Heart left ventricle (tissue), 16 donors: ENCODE measurements at regions not wholly inside any gene's neighbourhood (a gene's known extent, or its start where the extent isn't known, plus 50 kb on each side); places are given as distances from the start of the nearest gene placed in this dataset.
A peak's percentile ranks its signal among the peaks of the same experiment; 100 is the strongest.

Source experiments
- ATAC-seq, 4 donors: fragments of 200-7000 bp; cut with Tn5 transposase; one replicate each; pipeline ENCODE4 v1.9.1; 2020 to 2022; ENCODE audit warnings: moderate library complexity in 4 of 4, mild to moderate bottlenecking in 3 of 4, moderate number of reproducible peaks in 1 of 4
- DNase-seq, 5 donors: peaks; one replicate each; pipeline ENCODE4 v3.0.0-alpha.2; 2020
- H3K27ac ChIP-seq, 12 donors: fragments of 200-600 bp; sonication (generic) in 4 of 12; one replicate each; pipeline versions ENCODE4 v1.5.0 to v1.8.0; 2016 to 2022; ENCODE audit warnings: mild to moderate bottlenecking in 2 of 12
- H3K27me3 ChIP-seq, 9 donors: fragments of 200-600 bp; sonication (generic) in 2 of 9; one replicate each; pipeline versions ENCODE4 v1.5.1 to v1.8.0; 2016 to 2022; ENCODE audit warnings: mild to moderate bottlenecking in 3 of 9
- H3K36me3 ChIP-seq, 9 donors: fragments of 200-600 bp; sonication (generic) in 2 of 9; one replicate each; pipeline versions ENCODE4 v1.5.0 to v1.8.0; 2018 to 2022; ENCODE audit warnings: mild to moderate bottlenecking in 2 of 9
- H3K4me1 ChIP-seq, 12 donors: fragments of 200-600 bp; sonication (generic) in 4 of 12; one replicate each; pipeline versions ENCODE4 v1.5.0 to v1.8.0; 2016 to 2022; ENCODE audit warnings: mild to moderate bottlenecking in 3 of 12
- H3K4me3 ChIP-seq, 12 donors: fragments of 200-600 bp; sonication (generic) in 4 of 12; one replicate each; pipeline versions ENCODE4 v1.5.0 to v1.8.0; 2017 to 2022; ENCODE audit warnings: mild to moderate bottlenecking in 9 of 12, moderate library complexity in 4 of 12
- H3K9me3 ChIP-seq, 12 donors: fragments of 200-600 bp; sonication (generic) in 4 of 12; one replicate each; pipeline versions ENCODE4 v1.5.0 to v1.8.0; 2016 to 2022; ENCODE audit warnings: mild to moderate bottlenecking in 1 of 12
- CTCF ChIP-seq, 12 donors: fragments of 200-600 bp; sonication (generic) in 4 of 12; IDR thresholded peaks; one replicate each; pipeline versions ENCODE4 v1.5.0 to v1.8.0; 2018 to 2022; ENCODE audit warnings: antibody characterized with exemption in 12 of 12, mild to moderate bottlenecking in 5 of 12
- POLR2A ChIP-seq, 2 donors: fragments of 450-650 bp; IDR thresholded peaks; one replicate each; pipeline ENCODE4 v1.6.1; 2017; ENCODE audit warnings: antibody characterized with exemption in 2 of 2, mild to moderate bottlenecking in 2 of 2, moderate library complexity in 2 of 2
- WGBS, 4 donors: extraction: QIAGEN DNeasy Blood & Tissue Kit in 2 of 4; methylation state at CpG; one replicate each; pipeline versions ENCODE4 v1.1.5 to v1.1.7; 2013 to 2018; 5-methylcytosine and 5-hydroxymethylcytosine counted together
- intact Hi-C, 10 donors: fragments of 100-400 bp; cut with DNase I; formaldehyde crosslinking; loops; one replicate each; pipeline versions ENCODE4 v1.11.1 to v1.14.2; 2022
- donor health status: ischemic (EF 13 %, LVEDD 7.1; RV severe dilation, severe dysfunction).
- donor health status: healthy with polysubstance abuse.
- donor health status: DM: no; HTN: yes; CAD: no.
- donor health status: DM: no; HTN: no; CAD: no.
- donor health status: ischemic (EF 25% LVEDD 6.9; RV normal size, moderate dysfunction).
- donor health status: ischemic (EF 25% LVEDD 5.7; RV mildly dilated, moderate dysfunction).
- donor health status: healthy.
- donor health status: DM: yes; HTN: yes; CAD: no.
- donor health status: ischemic (EF 35%, LVEDD 5.7; RV mildly dilated, moderate dysfunction).
- donor health status: nonischemic (EF 11% LVEDD 7.7; RV severe dilation, severe dysfunction).
- donor health status: DM: yes; HTN: yes; CAD: no.
- donor health status: PGD.
- donor health status: ischemic (EF 29% LVEDD 5.4; RV normal size, mild dysfunction).
- donor health status: nonischemic (EF 23%, LVEDD 6.1; RV moderate dilation, normal function).

DNA sequence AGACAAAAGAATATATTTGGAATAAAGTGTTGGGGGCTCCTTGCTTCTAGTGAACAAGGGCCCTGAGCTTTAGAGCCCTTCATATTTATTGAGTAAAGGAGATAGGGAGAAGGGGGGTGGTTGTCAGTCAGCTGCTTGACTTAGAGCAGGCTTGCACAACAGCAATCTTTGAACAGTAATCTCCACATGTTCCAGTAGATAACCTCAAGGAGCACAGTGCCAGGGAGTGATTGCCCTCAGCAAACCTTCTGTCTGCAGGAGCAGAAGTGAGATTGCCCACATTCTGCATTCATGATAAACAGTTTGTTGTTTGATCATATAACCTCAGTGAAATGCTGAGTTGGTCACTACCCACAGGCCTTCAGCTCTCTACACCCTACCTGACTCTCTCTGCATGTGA lies 205.8 kb upstream of the CXCL13 start:
- no peak for DNase-seq
- H3K9me3 ChIP-seq = no peaks in the 10 kb centered on the region
- TF ChIP-seq CTCF (IDR thresholded peaks at IDR 0.05) (no peak), POLR2A (IDR thresholded peaks at IDR 0.05) (no peak)
- H3K4me1 ChIP-seq = no peaks in the 10 kb centered on the region
- peaks cover 0 to under 1% (median 0%) of the 10 kb centered on the region in 9 donors for H3K27me3 ChIP-seq
- intact Hi-C loops = no loop called here
- no peak overlapping the region for H3K27ac ChIP-seq
- H3K36me3 ChIP-seq = no peaks in the 10 kb centered on the region
- no peak for ATAC-seq
- no peak overlapping the region for H3K4me3 ChIP-seq

DNA sequence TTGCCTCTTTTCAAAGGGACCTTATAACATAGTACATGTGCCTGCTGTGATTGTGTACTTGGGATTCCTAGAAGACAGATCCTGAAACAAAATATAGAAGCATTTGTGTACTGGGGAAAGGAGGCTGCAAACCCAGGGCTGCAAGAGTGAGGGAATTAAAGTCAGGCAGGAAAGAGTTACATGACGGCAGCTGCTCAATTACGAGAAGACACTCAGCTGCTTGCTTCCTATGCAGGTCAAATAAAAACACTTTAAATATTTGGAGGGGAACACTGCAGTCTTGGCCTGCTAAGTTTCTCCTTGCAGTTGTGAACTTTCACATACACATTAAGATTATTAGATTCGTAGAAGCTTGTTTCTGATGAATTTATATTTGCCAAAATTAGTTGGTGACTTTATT lies 191.9 kb upstream of the CXCL13 start:
- ATAC-seq = no peak
- TF ChIP-seq POLR2A (IDR thresholded peaks at IDR 0.05) = no peak
- TF ChIP-seq CTCF (IDR thresholded peaks at IDR 0.05) = no peak
- no peak overlapping the region for H3K4me3 ChIP-seq
- no peaks in the 10 kb centered on the region for H3K4me1 ChIP-seq
- 32 to 40% (median 38%) methylated on average over 3 of the region's 3 CpGs for whole genome bisulfite sequencing, 4 donors
- peaks cover 0 to 4% (median 0%) of the 10 kb centered on the region in 9 donors for H3K27me3 ChIP-seq
- H3K27ac ChIP-seq = no peak overlapping the region
- no peak for DNase-seq
- no peaks in the 10 kb centered on the region for H3K9me3 ChIP-seq
- H3K36me3 ChIP-seq = no peaks in the 10 kb centered on the region
- intact Hi-C loops = no loop called here

- peaks cover 0 to 4% (median 0%) of the 10 kb centered on the region in 9 donors for H3K27me3 ChIP-seq
- H3K27ac ChIP-seq = no peak overlapping the region
- H3K36me3 ChIP-seq = no peaks in the 10 kb centered on the region
- TF ChIP-seq POLR2A (IDR thresholded peaks at IDR 0.05) (no peak), CTCF (IDR thresholded peaks at IDR 0.05) (no peak)
- no peak for DNase-seq
- no peaks in the 10 kb centered on the region for H3K9me3 ChIP-seq
- ATAC-seq = no peak
- no peak overlapping the region for H3K4me3 ChIP-seq
- intact Hi-C loops = no loop called here
- H3K4me1 ChIP-seq = no peaks in the 10 kb centered on the region
Measured at GRCh38 chr4:77415689-77416088, 189.9 kb upstream of the CXCL13 start.

DNA sequence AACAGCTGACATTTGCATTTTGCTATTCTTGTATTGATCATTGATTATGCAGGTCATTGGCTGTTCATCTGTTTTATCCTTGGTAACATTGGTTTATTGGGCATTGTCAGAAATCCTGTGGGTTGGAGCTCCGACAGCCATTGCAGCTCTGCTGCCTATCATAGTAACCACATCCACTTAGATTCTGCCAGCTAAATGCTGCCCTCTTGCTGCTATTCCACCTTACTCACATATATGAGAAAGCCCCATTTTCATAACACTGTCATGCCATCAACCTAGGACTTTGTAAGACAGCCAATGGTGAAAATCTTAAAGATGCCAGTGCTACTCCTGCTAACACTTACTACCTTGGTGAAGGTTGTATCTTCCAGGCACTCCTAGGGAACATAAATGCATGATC lies 187.3 kb upstream of the CXCL13 start:
- peak in 1 of 12 donors; percentile 18 for TF ChIP-seq CTCF (IDR thresholded peaks at IDR 0.05)
- TF ChIP-seq POLR2A (IDR thresholded peaks at IDR 0.05) = no peak
- Histone ChIP-seq H3K4me3 (no peak overlapping the region), H3K36me3 (no peaks in the 10 kb centered on the region), H3K27ac (no peak overlapping the region), H3K9me3 (no peaks in the 10 kb centered on the region), H3K4me1 (no peaks in the 10 kb centered on the region), H3K27me3 (no peaks in the 10 kb centered on the region)
- DNase-seq = no peak
- ATAC-seq = no peak
- intact Hi-C loops = no loop called here
- WGBS, 4 donors = 47 to 65% (median 54%) methylated on average over 1 of the region's 1 CpG
